Kidney (tissue), 13 donors: ENCODE measurements at regions not wholly inside any gene's neighbourhood (a gene's known extent, or its start where the extent isn't known, plus 50 kb on each side); places are given as distances from the start of the nearest gene placed in this dataset.

Source experiments
- DNase-seq, 5 donors: peaks; one replicate each; pipeline ENCODE4 v3.0.0-alpha.2; 2013 to 2020
- FAIRE-seq: peaks from 2 replicates; lab custom pipeline; 2012; peaks lifted over from hg19 to GRCh38; lab: Jason Lieb, UNC
- H3K27ac ChIP-seq, 2 donors: one replicate each; pipeline ENCODE4 v1.7.0; 2013; ENCODE audit warnings: low read depth in 2 of 2, low read length in 2 of 2, inconsistent platforms in 1 of 2
- H3K27me3 ChIP-seq: one replicate; pipeline ENCODE4 v1.7.1; 2013; ENCODE audit warnings: low read length, inconsistent platforms; ENCODE audit not compliant: control insufficient read depth, insufficient read depth
- H3K36me3 ChIP-seq, 3 donors: one replicate each; pipeline versions ENCODE4 v1.7.0 to v1.7.1; 2013; ENCODE audit warnings: low read length in 3 of 3, control low read depth in 1 of 3, inconsistent platforms in 1 of 3; ENCODE audit not compliant: insufficient read depth in 3 of 3, control insufficient read depth in 2 of 3
- H3K4me1 ChIP-seq, 3 donors: one replicate each; pipeline versions ENCODE4 v1.7.0 to v1.7.1; 2013; ENCODE audit warnings: low read length in 3 of 3, inconsistent platforms in 1 of 3, low read depth in 1 of 3; ENCODE audit not compliant: control insufficient read depth in 2 of 3, insufficient read depth in 2 of 3
- H3K4me3 ChIP-seq, 3 donors: one replicate each; pipeline versions ENCODE4 v1.7.0 to v1.8.1; 2013; ENCODE audit warnings: low read length in 3 of 3, control low read depth in 1 of 3, inconsistent platforms in 1 of 3
- H3K9ac ChIP-seq, 3 donors: one replicate each; pipeline versions ENCODE4 v1.7.0 to v1.7.1; 2013; ENCODE audit warnings: low read length in 3 of 3, control low read depth in 1 of 3, inconsistent platforms in 1 of 3
- H3K9me3 ChIP-seq, 3 donors: one replicate each; pipeline versions ENCODE4 v1.7.0 to v1.7.1; 2013; ENCODE audit warnings: low read length in 3 of 3, control low read depth in 1 of 3, inconsistent platforms in 1 of 3; ENCODE audit not compliant: control insufficient read depth in 2 of 3, insufficient read depth in 1 of 3
- CTCF ChIP-seq: IDR thresholded peaks from 3 replicates; pipeline ENCODE4 v1.5.1; 2012; ENCODE audit warnings: mild to moderate bottlenecking, moderate library complexity, borderline replicate concordance; ENCODE audit not compliant: insufficient read depth; ENCODE audit errors: extremely low read depth
- intact Hi-C: fragments of 100-400 bp; cut with DNase I; formaldehyde crosslinking; loops from one replicate; pipeline ENCODE4 v1.11.1; 2022
- donor health status: control.
- donor health status: control.
- donor health status: control.
- donor health status: control.
- donor health status: control.
- donor health status: DM: yes; HTN: yes; CAD: no.
- donor health status: Normal renal cell carcinoma (clear cell type).

GRCh38 chr5:2184026-2184366, 301.3 kb upstream of the IRX4 start:
- H3K9ac ChIP-seq, result no peak overlapping the region
- TF ChIP-seq CTCF, result no peak
- FAIRE-seq (no peak), DNase-seq (peak in 4 of 5 donors; percentile 39 to 87 (median 46))
- peak overlapping the region; percentile 16 to 61 for H3K27ac ChIP-seq
- no peak overlapping the region for H3K4me3 ChIP-seq
- H3K9me3 ChIP-seq, result no peaks in the 10 kb centered on the region
- no peaks in the 10 kb centered on the region for H3K36me3 ChIP-seq
- intact Hi-C loops, result no loop called here
- no peaks in the 10 kb centered on the region for H3K27me3 ChIP-seq
- peaks cover 0 to 3% (median 0%) of the 10 kb centered on the region in 3 donors for H3K4me1 ChIP-seq

- peak in 2 of 5 donors; percentile 18 to 30 for DNase-seq
Measured at GRCh38 chr5:2183154-2184025, 300.7 kb upstream of the IRX4 start.

GRCh38 chr5:2182020-2182419, 299.3 kb upstream of the IRX4 start:
- H3K4me1 ChIP-seq, result peaks cover 0 to 3% (median 0%) of the 10 kb centered on the region in 3 donors
- intact Hi-C loops, result no loop called here
- H3K36me3 ChIP-seq, result no peaks in the 10 kb centered on the region
- no peak overlapping the region for H3K4me3 ChIP-seq
- no peak overlapping the region for H3K27ac ChIP-seq
- DNase-seq (peak in 1 of 5 donors; percentile 33), FAIRE-seq (no peak)
- no peak overlapping the region for H3K9ac ChIP-seq
- no peaks in the 10 kb centered on the region for H3K9me3 ChIP-seq
- H3K27me3 ChIP-seq, result no peaks in the 10 kb centered on the region
- no peak for TF ChIP-seq CTCF

More at GRCh38 chr5:2183154-2184025, 300.7 kb upstream of the IRX4 start:
- H3K4me1 ChIP-seq, result peaks cover 0 to 3% (median 0%) of the 10 kb centered on the region in 3 donors
- H3K27ac ChIP-seq, result peak overlapping the region; percentile 17 to 47
- H3K27me3 ChIP-seq, result no peaks in the 10 kb centered on the region
- H3K4me3 ChIP-seq, result no peak overlapping the region
- H3K9me3 ChIP-seq, result no peaks in the 10 kb centered on the region
- no peak for TF ChIP-seq CTCF
- FAIRE-seq, result no peak
- H3K36me3 ChIP-seq, result no peaks in the 10 kb centered on the region
- intact Hi-C loops, result no loop called here
- no peak overlapping the region for H3K9ac ChIP-seq
